ENCODE measurements at regions not wholly inside any gene's neighbourhood (a gene's known extent, or its start where the extent isn't known, plus 50 kb on each side); places are given as distances from the start of the nearest gene placed in this dataset.

GRCh38 chr5:133905424-133905823 lies 63.0 kb downstream of the C5orf15 start:
- no peak for TF ChIP-seq GATA3 (IDR thresholded peaks at IDR 0.05; ENCODE audit: low read depth, low read length)
- TF ChIP-seq GATA2 (IDR thresholded peaks at IDR 0.05; ENCODE audit: low read depth, low read length): no peak

- TF ChIP-seq GATA2 (IDR thresholded peaks at IDR 0.05; ENCODE audit: low read depth, low read length) (no peak), GATA3 (IDR thresholded peaks at IDR 0.05; ENCODE audit: low read depth, low read length) (no peak)
Measured at GRCh38 chr5:133904641-133905040, 63.8 kb downstream of the C5orf15 start.

GRCh38 chr5:133902511-133903118 lies 65.8 kb downstream of the C5orf15 start:
- TF ChIP-seq GATA3 (IDR thresholded peaks at IDR 0.05; ENCODE audit: low read depth, low read length) (no peak), GATA2 (IDR thresholded peaks at IDR 0.05; ENCODE audit: low read depth, low read length) (no peak)

GRCh38 chr5:133900534-133901270 lies 67.7 kb downstream of the C5orf15 start:
- no peak; the same call in 1 of the 2 replicates for TF ChIP-seq GATA3 (IDR thresholded peaks at IDR 0.05; ENCODE audit: low read depth, low read length)
- TF ChIP-seq GATA2 (IDR thresholded peaks at IDR 0.05; ENCODE audit: low read depth, low read length): peak; percentile 79

GRCh38 chr5:133899506-133899905 lies 68.9 kb downstream of the C5orf15 start:
- TF ChIP-seq GATA2 (IDR thresholded peaks at IDR 0.05; ENCODE audit: low read depth, low read length): no peak
- TF ChIP-seq GATA3 (IDR thresholded peaks at IDR 0.05; ENCODE audit: low read depth, low read length): no peak

GRCh38 chr5:133898440-133898839 lies 70.0 kb downstream of the C5orf15 start:
- TF ChIP-seq GATA2 (IDR thresholded peaks at IDR 0.05; ENCODE audit: low read depth, low read length) (no peak), GATA3 (IDR thresholded peaks at IDR 0.05; ENCODE audit: low read depth, low read length) (no peak)

GRCh38 chr5:133897431-133897830 lies 71.0 kb downstream of the C5orf15 start:
- no peak for TF ChIP-seq GATA3 (IDR thresholded peaks at IDR 0.05; ENCODE audit: low read depth, low read length)
- TF ChIP-seq GATA2 (IDR thresholded peaks at IDR 0.05; ENCODE audit: low read depth, low read length): no peak

GRCh38 chr5:133896873-133897272 lies 71.6 kb downstream of the C5orf15 start:
- no peak for TF ChIP-seq GATA2 (IDR thresholded peaks at IDR 0.05; ENCODE audit: low read depth, low read length)
- no peak for TF ChIP-seq GATA3 (IDR thresholded peaks at IDR 0.05; ENCODE audit: low read depth, low read length)

GRCh38 chr5:133895979-133896845 lies 72.2 kb downstream of the C5orf15 start:
- TF ChIP-seq GATA2 (IDR thresholded peaks at IDR 0.05; ENCODE audit: low read depth, low read length) (no peak), GATA3 (IDR thresholded peaks at IDR 0.05; ENCODE audit: low read depth, low read length) (no peak)

GRCh38 chr5:133894143-133894542 lies 74.3 kb downstream of the C5orf15 start:
- TF ChIP-seq GATA2 (IDR thresholded peaks at IDR 0.05; ENCODE audit: low read depth, low read length) (no peak), GATA3 (IDR thresholded peaks at IDR 0.05; ENCODE audit: low read depth, low read length) (no peak)

GRCh38 chr5:133892774-133893173 lies 75.7 kb downstream of the C5orf15 start:
- no peak for TF ChIP-seq GATA2 (IDR thresholded peaks at IDR 0.05; ENCODE audit: low read depth, low read length)
- no peak for TF ChIP-seq GATA3 (IDR thresholded peaks at IDR 0.05; ENCODE audit: low read depth, low read length)

- no peak for TF ChIP-seq GATA3 (IDR thresholded peaks at IDR 0.05; ENCODE audit: low read depth, low read length)
- no peak for TF ChIP-seq GATA2 (IDR thresholded peaks at IDR 0.05; ENCODE audit: low read depth, low read length)
Measured at GRCh38 chr5:133892306-133892705, 76.1 kb downstream of the C5orf15 start.

GRCh38 chr5:133891390-133891789 lies 77.0 kb downstream of the C5orf15 start:
- TF ChIP-seq GATA2 (IDR thresholded peaks at IDR 0.05; ENCODE audit: low read depth, low read length) (no peak), GATA3 (IDR thresholded peaks at IDR 0.05; ENCODE audit: low read depth, low read length) (no peak)

GRCh38 chr5:133890776-133891280 lies 77.6 kb downstream of the C5orf15 start:
- TF ChIP-seq GATA3 (IDR thresholded peaks at IDR 0.05; ENCODE audit: low read depth, low read length) (no peak), GATA2 (IDR thresholded peaks at IDR 0.05; ENCODE audit: low read depth, low read length) (no peak)
